Globus pallidus (tissue), 1 donor: ENCODE measurements at regions not wholly inside any gene's neighbourhood (a gene's known extent, or its start where the extent isn't known, plus 50 kb on each side); places are given as distances from the start of the nearest gene placed in this dataset.
"Not testable (repeated sequence)": the region's sequence is repeated elsewhere in the genome, so short reads cannot be mapped to it uniquely, and the experiment has no call there.

ENCODE experiments used
- DNase-seq: peaks from one replicate; pipeline ENCODE4 v3.0.0-alpha.2; 2015; ENCODE audit warnings: low spot score

DNA sequence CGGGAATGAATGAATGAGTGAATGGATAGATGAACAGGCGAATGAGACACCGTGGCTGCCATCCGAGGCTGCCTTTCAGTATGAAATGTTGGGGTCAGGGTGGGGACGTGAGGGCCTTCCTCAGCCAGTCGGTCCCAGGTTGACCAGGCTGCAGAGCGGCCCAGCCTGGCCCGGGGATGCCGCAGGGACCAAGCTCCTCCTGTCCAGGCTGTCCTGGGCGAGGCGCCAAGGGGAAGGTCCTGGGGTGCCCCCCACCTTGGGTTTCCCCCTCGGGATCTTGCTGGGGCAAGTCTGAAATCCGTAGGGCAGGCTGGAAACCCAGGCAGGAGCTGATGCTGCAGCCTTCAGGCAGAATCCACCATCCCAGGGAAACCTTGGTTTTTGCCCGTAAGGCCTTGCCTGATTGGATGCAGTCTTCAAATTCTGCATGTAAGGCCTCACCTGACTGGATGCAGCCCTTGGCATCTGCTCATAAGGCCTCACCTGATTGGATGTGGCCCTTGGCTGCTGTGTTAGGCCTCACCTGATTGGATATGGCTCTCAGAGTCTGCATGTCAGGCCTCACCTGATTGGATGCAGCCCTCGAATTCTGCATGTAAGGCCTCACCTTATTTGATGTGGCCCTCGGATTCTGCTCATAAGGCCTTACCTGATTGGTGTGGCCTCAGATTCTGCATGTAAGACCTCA is 61.7 kb upstream of the ZNF469 start:
- DNase-seq = no peak

DNA sequence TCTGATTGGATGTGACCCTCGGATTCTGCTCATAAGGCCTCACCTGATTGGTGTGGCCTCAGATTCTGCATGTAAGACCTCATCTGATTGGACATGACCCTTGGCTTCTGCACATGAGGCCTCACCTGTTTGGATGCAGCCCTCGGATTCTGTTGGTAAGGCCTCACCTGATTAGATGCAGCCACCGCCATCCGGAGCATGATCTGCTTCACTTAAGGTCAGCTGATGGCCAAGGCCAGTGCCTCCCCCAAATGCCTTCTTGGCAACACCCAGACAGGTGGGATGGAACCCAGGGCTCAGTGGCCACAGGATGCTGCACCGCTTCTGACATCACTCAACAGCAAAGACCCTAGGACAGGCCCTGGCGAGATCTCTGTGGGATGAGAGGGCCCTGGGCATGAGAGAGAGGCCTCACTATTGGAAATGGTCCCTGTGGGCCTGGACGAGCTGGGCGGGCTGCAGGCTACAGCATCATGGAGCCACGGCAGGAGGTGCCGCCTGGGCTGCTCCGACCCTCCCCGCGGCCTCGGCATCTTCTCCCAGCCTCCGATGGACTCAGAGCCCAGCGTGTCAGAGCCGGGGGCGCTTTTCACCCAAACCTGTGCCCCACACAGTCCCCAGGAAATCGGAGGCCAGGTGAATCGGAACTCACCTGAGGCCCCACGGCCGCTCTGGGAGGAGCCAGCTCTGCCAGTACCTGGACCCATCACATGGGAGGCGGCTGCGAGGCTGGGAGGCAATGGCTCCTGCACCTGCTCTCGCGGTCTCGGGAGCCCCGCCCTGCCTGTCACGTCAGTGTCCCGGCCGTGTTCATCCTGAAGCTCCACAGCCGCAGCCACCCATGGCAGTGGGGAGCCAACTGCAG is 60.9 kb upstream of the ZNF469 start:
- DNase-seq = no peak

DNA sequence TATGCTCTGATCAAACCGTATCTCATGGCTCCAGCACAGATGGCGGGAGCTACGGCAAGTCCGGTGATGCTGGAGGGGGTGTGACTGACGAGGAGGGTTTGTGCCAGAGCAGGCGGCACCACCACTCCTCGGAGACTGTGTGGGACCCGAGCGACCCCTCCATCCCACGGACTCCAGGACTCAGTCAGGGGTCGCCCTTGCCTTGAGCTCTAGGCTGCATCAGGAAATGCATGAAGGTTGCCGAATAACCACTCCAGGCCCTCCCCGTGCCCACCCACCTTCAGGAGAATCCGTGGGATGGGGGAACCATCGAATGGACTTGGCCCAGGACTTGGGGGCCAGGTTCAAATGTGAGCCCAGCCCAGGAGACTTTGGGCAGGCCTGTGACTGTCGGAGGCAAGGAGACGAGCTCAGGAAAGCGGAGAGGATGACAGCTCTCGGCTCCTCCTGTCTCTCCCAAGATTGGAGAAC is 60.2 kb upstream of the ZNF469 start:
- DNase-seq = no peak

DNA sequence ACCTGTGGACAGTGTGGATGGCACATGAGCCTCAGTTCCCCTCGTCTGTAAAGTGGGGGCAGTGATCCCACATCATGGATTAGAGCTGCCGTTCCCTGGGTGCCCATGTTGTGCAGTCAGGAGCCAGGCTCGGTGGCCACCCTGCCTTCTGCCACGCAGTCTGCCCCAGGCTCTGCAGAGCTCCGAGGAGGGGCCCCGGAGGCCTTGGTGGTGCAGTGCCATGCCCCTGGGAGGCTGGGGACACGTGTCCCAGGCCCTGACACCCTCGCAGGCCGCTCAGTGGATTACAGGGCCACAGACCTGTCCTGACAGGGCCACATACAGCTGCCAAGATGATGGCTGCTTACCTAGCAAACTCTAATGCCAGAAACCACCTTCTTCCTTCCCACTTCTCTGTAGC is 59.7 kb upstream of the ZNF469 start:
- DNase-seq = no peak

DNA sequence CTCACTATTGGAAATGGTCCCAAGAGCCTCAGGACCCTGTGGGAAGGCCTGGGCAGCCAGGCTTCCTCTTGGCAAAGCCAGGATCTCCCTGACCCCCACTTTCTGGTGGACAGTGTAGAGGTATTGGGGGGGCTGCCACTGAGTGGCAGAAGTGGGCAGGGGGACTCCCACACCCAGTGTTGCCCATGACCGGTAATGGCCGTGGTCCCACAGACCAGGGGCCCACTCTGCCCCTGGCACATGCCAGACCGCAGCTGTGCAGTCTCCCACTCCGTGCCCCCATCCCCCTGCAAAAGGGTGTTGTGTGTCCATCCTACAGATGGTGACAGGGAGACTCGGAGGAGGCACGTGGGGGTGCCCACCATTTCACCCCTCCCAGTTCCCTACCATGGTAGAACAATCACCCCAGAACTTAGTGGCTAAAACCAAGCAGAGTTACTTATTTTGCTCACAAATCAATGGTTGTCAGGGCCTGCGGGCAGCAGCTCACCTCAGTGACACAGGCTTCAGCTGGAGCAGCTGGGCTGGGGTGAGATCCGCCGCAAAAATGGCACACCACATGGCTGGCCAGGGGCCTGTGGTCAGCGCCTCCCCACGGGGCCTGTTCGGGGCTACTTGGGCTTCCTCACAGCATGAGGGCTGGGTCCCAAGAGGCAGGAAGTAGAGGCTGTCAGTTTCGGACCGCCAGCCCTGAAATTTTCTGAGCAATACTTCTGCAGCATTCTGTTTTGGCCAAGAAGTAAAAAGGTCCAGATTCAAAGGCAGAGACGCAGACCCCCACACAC is 59.0 kb upstream of the ZNF469 start:
- DNase-seq = no peak

DNA sequence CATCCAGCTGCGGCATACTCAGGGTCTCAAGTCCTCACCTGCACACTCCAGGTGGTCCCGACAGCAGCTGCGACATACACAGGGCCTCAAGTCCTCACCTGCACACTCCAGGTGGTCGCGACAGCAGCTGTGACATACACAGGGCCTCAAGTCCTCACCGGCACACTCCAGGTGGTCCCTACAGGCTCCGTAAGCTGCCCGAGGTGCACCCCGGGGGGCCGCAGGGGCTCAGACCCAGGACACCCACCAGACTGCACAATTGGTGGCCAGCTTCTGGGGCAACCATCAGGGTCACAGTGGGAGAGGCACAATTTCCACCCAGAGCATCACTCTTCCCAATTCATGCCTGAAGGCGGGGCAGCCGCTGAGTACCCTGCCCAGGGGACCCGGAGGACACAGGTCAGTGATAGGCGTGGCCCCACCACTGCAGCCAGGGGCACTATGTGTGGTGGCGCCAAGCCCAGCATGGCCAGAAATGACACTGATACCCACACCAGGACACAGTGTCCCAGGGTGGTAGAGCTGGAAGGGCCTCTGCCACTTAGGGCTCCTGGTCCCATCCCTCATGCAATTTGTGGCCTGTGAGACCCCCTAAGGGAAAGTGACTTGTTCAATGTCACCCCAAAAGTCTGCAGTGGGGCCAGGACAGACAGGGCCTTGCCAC is 57.5 kb upstream of the ZNF469 start:
- DNase-seq = no peak

DNA sequence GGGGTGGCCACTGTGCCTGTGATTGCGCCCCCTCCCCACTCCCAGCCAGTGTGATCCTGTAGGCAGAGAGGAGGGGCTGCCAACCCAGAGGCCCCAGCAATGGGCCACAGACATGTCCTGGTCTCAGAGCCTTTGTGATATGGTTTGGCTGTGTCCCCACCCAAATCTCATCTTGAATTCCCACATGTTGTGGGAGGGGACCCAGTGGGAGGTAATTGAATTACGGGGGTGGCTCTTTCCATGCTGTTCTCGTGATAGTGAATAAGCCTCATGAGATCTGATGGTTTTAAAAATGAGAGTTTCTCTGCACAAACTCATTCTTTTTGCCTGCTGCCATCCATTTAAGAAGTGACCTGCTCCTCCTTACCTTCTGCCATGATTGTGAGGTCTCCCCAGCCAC is 56.8 kb upstream of the ZNF469 start:
- no peak for DNase-seq

DNA sequence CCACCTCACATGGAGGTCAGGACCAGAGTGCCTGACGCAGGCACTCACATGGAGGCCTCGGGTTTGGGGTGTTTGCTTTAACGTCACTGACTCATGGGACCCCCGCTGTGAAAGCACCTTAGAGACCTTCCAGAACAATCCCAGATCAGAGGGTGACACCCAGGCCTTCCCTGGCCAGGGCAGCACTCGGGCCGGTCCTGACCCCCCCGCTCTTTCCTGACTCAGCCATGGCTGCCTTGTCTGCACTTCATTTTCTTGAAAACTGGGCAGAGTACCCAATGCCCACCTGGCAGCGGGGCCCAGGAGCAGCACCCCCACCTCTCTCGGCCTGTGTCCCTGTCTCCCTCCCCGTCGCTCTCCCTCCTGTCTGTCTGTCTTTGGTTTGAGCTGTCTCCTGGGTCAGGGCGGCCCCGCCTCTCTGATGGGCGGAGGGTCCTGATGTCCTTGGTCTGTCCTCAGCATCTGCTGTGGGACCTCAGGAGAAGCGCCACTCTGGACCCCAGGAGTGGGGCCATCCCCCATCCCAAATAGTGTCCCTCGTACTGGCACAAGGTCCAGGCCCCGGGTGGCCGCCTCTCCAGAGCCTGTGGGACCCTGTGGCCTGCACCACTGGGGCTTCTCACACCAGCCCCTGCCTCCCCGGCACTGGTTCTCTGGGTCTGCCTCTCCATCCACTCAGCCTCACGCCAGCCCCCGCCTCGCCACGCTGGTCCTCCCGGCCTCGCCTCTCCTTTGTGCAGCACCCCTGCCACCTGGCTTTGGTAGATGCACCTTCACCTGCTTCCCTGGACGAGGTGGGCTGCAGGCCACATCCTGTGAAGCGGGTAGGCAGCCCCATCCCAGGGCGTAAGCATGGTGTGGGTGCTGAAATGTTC is 55.9 kb upstream of the ZNF469 start:
- DNase-seq = no peak

DNA sequence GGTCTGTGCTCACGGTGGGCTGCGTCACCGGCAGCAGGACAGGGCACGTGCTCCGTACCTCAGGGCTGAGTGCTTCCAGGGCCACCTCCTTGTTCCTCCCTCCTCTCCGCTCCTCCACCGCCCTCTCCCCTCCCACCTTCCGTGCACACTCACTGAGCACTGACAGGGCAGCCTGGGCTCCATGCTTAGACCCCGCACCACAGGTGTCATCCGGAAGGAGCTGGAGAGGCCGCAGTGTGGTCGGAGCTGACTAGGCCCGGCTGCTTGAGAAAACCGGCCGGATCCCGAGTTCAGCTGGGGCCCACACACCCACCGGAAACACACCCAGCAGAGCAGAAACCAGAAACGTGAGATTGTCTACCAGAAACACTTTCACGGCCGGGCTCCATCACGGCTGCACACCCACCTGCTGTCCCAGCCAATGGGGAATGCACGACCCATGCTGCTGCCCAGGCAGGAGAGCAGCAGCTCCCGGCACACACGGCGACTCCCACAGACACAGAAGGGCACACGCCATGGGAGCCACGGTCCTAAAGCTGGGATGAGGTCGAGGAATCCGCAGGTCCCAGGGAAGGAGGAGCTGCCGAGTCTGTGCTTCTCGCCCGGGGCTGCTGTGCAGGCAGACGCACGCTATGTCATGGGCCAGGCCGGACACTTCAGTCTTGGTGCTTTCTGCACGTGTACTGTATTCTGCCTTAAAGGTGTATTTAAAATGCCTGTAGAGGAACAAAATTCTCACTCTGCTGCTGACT is 55.0 kb upstream of the ZNF469 start:
- DNase-seq = no peak

DNA sequence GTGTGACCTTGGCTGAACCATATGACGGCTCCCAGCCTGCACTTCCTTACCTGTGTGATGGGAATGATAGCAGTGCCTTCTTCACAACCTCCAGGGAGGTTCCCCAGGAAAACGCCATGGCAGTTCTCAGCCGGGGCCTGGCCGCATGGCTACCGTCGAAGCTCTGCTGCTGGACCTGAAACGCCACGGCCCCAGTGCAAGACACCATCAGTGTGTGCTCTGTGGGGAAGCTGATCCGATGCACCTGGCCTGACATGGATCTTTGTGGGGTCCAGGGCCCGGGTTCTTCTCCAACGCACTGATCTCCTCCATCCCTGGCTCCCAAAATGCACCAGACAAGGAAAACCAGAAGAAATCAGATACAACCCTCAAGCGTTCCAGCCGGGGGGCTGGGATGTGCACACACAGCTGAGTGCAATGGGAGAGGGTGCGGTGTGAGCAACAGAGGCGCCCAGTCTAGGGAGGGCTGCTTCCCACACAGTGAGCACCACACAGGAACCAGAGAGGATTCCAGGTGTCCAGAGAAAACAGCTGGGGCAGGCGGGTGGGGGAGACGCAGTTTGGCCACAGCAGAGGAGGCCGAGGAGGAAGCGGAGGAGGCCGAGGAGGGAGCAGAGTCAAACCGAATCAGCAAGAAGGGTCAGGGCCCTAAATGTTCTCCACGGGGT is 54.3 kb upstream of the ZNF469 start:
- no peak for DNase-seq

DNA sequence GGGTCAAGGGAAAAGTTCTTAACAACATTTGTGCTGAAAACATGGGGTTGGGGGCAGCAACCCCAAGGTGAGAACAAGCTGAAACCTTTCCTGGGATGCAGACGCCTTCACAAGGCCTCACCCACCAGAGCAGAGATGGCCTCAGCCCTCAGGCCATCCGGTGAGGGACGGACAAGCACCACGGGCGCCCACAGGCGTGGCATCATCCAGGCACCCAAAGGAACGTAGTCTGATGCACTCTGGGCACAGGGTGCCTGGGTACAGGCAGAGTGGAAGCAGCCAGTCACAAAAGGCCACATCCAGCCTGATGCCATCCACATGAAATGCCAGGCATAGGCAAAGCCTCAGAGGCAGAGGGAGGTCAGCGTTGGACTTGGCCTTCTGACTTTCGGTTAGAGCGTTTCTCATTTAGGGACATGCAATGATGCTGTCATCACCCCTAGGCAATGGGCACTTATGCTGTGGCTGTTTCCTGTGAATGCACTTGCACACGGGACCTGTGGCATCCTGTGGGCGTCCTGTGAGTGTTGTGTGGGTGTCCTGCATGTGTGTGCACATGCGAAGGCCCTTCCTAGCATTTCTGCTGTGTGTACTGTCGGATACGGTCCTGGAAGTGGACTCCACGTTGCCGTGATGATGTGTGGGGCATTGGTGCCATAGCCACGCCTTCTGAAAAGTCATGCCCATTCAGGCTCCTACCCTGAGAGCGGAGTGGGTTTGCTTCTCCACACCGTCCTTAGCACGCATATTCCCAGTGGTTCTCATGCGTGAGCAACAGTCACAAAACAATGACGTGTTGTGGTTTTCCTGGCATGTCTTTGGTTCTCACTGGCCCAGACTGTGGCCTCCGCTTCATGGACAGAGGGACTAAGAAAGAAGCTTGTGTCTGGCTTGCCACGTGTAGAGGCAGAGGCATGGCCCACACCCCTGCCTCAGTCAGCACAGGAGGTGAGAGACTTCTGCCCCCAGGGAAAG is 52.7 kb upstream of the ZNF469 start:
- no peak for DNase-seq

DNA sequence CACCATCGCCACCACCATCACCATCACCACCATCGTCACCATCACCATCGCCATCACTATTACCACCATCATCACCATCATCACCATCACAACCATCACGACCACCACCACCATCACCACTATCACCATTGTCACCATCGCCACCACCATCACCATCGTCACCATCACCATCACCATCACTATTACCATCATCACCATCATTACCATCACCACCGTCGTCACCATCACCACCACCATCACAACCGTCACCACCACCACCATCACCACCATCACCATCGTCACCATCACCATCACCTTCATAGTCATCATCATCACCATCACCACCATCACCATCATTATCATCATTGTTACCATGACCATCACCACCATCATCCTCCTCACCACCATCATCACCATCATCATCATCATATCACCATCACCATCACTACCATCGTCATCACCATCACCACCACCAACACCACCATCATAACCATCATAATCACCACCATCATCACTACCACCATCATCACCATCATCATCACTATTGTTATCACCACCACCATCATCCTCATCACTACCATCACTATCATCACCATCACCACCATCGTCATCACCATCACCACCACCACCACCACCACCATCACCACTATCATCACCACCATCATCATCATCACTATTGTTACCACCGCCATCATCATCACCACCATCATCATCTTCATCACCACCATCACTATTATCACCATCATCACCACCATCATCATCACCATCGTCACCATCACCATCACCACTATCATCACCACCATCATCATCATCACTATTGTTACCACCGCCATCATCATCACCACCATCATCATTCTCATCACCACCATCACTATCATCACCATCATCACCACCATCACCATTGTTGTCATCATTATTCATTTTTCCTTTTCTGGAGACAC is 51.5 kb upstream of the ZNF469 start:
- DNase-seq = no peak

DNA sequence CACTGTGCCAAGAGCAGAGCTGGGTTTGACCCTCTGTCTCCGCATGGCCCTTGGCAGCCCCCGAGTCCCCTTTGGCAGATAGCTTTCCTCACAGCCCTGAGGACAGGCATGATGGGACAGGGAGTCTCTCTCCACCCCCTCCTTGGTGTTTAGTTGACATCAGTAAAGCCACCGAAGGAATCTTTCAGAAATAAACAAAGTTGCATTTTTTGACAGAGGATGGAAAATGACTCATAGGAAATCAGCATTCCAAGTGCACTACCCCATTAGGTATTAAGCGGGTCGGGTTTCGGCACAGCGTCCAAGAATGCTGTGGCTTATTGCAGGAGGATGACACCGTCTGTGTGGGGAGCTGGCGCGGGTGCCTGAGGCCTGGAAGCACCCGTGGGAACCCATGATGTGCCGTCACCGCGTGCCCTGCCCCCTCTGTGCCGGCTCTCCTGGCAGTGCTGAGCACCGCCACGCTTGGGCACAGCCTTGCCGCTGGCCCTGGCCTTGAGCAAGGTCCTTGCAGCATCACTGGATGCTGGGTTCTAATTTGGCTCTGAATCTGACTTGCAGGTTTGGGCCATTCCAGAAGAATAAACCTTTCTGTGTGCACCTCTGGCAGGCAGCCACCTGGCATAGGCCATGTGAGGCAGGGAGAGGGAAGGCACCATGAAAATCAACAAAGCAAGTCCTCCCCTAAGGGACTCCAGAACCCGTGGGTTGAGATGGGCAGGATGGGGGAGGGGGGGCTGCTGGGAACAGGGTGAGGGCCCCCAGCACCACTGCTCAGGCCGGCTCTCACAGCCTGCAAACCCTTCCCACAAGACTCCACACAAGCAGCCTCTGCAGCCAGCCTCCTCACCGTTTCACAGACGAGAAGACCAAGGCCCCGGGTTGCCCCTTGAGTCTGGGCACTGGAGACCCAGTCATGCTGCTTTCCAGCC is 50.5 kb upstream of the ZNF469 start:
- DNase-seq = no peak

DNA sequence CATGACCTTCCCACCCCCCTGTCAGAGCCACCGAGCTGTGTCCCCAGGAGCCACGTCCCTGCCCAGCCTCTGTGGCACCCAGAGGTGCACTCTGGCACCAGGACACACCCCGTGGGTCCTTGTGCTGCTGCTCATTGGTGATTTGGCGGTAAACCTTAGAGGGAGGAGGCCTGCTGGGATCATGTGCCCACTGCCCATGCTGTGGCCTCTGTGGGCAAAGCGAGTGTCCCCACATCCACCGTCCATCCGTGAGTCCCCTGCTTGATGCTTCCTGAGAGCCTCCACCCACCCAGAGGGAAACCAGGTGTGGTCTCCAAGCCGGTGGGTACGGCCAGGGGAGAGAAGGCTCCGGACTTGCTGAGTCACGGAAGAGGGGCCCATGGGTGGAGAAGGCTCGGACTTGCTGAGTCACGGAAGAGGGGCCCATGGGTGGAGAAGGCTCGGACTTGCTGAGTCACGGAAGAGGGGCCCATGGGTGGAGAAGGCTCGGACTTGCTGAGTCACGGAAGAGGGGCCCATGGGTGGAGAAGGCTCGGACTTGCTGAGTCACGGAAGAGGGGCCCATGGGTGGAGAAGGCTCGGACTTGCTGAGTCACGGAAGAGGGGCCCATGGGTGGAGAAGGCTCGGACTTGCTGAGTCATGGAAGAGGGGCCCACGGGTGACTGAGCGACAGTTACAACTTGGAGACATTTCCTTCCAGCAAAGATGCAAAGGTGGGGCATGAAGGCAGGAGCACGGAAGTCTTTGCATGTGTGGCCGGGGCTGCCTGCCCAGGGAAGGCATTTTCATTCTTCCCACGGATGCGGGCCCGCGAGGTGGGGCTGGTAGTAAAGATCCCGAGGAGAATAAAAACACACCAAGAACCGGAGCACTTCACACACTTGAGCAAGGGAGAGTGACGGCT is 49.6 kb upstream of the ZNF469 start:
- DNase-seq = not testable (repeated sequence)
